H1 (cell line): ENCODE measurements at regions not wholly inside any gene's neighbourhood (a gene's known extent, or its start where the extent isn't known, plus 50 kb on each side); places are given as distances from the start of the nearest gene placed in this dataset.

Experiments used
- CTCF ChIA-PET: fragments of 300-600 bp; sonication (Branson Sonifier 250); formaldehyde crosslinking; loops from one replicate; lab custom pipeline; 2021; ENCODE audit not compliant: partially characterized antibody; lab: Charles Lee
- POLR2A ChIA-PET: fragments of 300-600 bp; sonication (Branson Sonifier 250); formaldehyde crosslinking; loops from one replicate; lab custom pipeline; 2021; ENCODE audit warnings: inconsistent platforms; ENCODE audit not compliant: partially characterized antibody; lab: Charles Lee
- DNase-seq, 2 experiments: peaks; one replicate each; pipeline versions ENCODE4 v3.0.0 to v3.0.0-alpha.2; 2010 to 2022; ENCODE audit warnings: low spot score in 2 of 2, low read depth in 1 of 2, mixed read lengths in 1 of 2
- FAIRE-seq: peaks from 2 replicates; lab custom pipeline; 2011; peaks lifted over from hg19 to GRCh38; lab: Jason Lieb, UNC
- H2AFZ ChIP-seq: 2 replicates; pipeline ENCODE4 v1.8.1; 2012; ENCODE audit warnings: low read length, inconsistent platforms
- H2AK5ac ChIP-seq: 2 replicates; pipeline ENCODE4 v1.6.1; 2013; ENCODE audit warnings: low read depth, low read length
- H2BK120ac ChIP-seq: replicated peaks from 2 replicates; pipeline ENCODE3; 2013; ENCODE audit warnings: low read depth, low read length, inconsistent platforms
- H2BK12ac ChIP-seq: 2 replicates; pipeline ENCODE4 v1.6.1; 2013; ENCODE audit warnings: low read depth, low read length
- H2BK15ac ChIP-seq: 2 replicates; pipeline ENCODE4 v1.6.1; 2013; ENCODE audit warnings: low read length
- H2BK20ac ChIP-seq: 2 replicates; pipeline ENCODE4 v1.6.1; 2013; ENCODE audit warnings: low read length
- H2BK5ac ChIP-seq: 2 replicates; pipeline ENCODE4 v1.6.1; 2013; ENCODE audit warnings: low read depth, low read length
- H3K14ac ChIP-seq: 2 replicates; pipeline ENCODE4 v1.6.1; 2013; ENCODE audit warnings: inconsistent platforms; ENCODE audit not compliant: insufficient read length
- H3K18ac ChIP-seq: 2 replicates; pipeline ENCODE4 v1.6.1; 2013; ENCODE audit warnings: low read length; ENCODE audit errors: extremely low read depth
- H3K23ac ChIP-seq: 2 replicates; pipeline ENCODE4 v1.6.1; 2013; ENCODE audit warnings: inconsistent platforms; ENCODE audit not compliant: insufficient read length
- H3K23me2 ChIP-seq: 2 replicates; pipeline ENCODE4 v1.6.1; 2013; ENCODE audit warnings: low read depth, low read length
- H3K27ac ChIP-seq: 2 replicates; pipeline ENCODE4 v1.6.1; 2011; ENCODE audit warnings: low read depth, low read length, inconsistent platforms
- H3K27me3 ChIP-seq, 4 experiments: replicated peaks in 1 of 4; 1 replicate in 1 of 4; 2 replicates in 3 of 4; pipeline versions ENCODE4 v1.6.1 to v1.8.1; 2011 to 2013; ENCODE audit warnings: low read length in 3 of 4, mild to moderate bottlenecking in 3 of 4, inconsistent platforms in 2 of 4, mixed read lengths in 2 of 4, moderate library complexity in 1 of 4; ENCODE audit not compliant: control insufficient read depth in 3 of 4, insufficient read depth in 3 of 4; ENCODE audit errors: extremely low read depth in 1 of 4
- H3K36me3 ChIP-seq, 4 experiments: 2 replicates each; pipeline versions ENCODE4 v1.6.1 to v1.8.1; 2011 to 2013; ENCODE audit warnings: mild to moderate bottlenecking in 4 of 4, low read length in 3 of 4, moderate library complexity in 2 of 4, control low read depth in 1 of 4, inconsistent platforms in 1 of 4; ENCODE audit not compliant: insufficient read depth in 4 of 4, control insufficient read depth in 2 of 4
- H3K4ac ChIP-seq: replicated peaks from 2 replicates; pipeline ENCODE3; 2013; ENCODE audit warnings: low read length, low read depth, mixed read lengths, inconsistent platforms; ENCODE audit not compliant: insufficient read length
- H3K4me1 ChIP-seq, 4 experiments: replicated peaks in 1 of 4; 1 replicate in 1 of 4; 2 replicates in 3 of 4; pipeline versions ENCODE4 v1.6.1 to v1.8.1; 2011 to 2013; ENCODE audit warnings: low read length in 3 of 4, inconsistent platforms in 2 of 4, mixed read lengths in 1 of 4; ENCODE audit not compliant: insufficient read depth in 4 of 4, control insufficient read depth in 3 of 4
- H3K4me2 ChIP-seq, 2 experiments: 2 replicates each; pipeline versions ENCODE4 v1.6.1 to v1.8.1; 2011 to 2013; ENCODE audit warnings: low read depth in 2 of 2, low read length in 2 of 2, control low read depth in 1 of 2, inconsistent platforms in 1 of 2, mild to moderate bottlenecking in 1 of 2; ENCODE audit not compliant: insufficient read depth in 1 of 2
- H3K4me3 ChIP-seq, 4 experiments: fragments of 200-600, 300-600 bp in 1 of 4; sonication (generic), shearing (Covaris generic), sonication (Bioruptor Twin) in 1 of 4; 2 replicates each; pipeline versions ENCODE4 v1.5.1 to v1.8.1; 2011 to 2016; ENCODE audit warnings: low read length in 4 of 4, low read depth in 3 of 4, control low read depth in 2 of 4, inconsistent platforms in 2 of 4, mild to moderate bottlenecking in 2 of 4, mixed read lengths in 1 of 4, moderate library complexity in 1 of 4; ENCODE audit not compliant: insufficient read depth in 2 of 4; ENCODE audit errors: extremely low read depth in 1 of 4
- H3K56ac ChIP-seq: replicated peaks from 2 replicates; pipeline ENCODE3; 2013; ENCODE audit warnings: low read depth, mild to moderate bottlenecking, mixed read lengths, low read length, inconsistent platforms; ENCODE audit not compliant: insufficient read length
- H3K79me1 ChIP-seq: 2 replicates; pipeline ENCODE4 v1.6.1; 2013; ENCODE audit warnings: low read depth, low read length, control low read depth
- H3K79me2 ChIP-seq, 2 experiments: 2 replicates each; pipeline versions ENCODE4 v1.6.1 to v1.8.1; 2012 to 2013; ENCODE audit warnings: low read length in 2 of 2, mild to moderate bottlenecking in 2 of 2, inconsistent platforms in 1 of 2; ENCODE audit not compliant: insufficient read depth in 2 of 2, control insufficient read depth in 1 of 2
- H3K9ac ChIP-seq, 4 experiments: replicated peaks in 1 of 4; 1 replicate in 1 of 4; 2 replicates in 3 of 4; pipeline versions ENCODE4 v1.6.1 to v1.8.1; 2011 to 2013; ENCODE audit warnings: low read depth in 3 of 4, low read length in 3 of 4, control low read depth in 2 of 4, mild to moderate bottlenecking in 2 of 4, moderate library complexity in 2 of 4, inconsistent platforms in 1 of 4; ENCODE audit errors: extremely low read depth in 1 of 4
- H3K9me3 ChIP-seq, 2 experiments: 2 replicates each; pipeline versions ENCODE4 v1.6.1 to v1.8.1; 2012 to 2013; ENCODE audit warnings: mild to moderate bottlenecking in 2 of 2, moderate library complexity in 2 of 2, control low read depth in 1 of 2, inconsistent platforms in 1 of 2, low read depth in 1 of 2, low read length in 1 of 2, mixed read lengths in 1 of 2; ENCODE audit not compliant: insufficient read depth in 2 of 2
- H4K20me1 ChIP-seq, 2 experiments: replicated peaks in 1 of 2; 2 replicates each; pipeline versions ENCODE3 to v1.8.1; 2011 to 2013; ENCODE audit warnings: inconsistent platforms in 2 of 2, low read length in 2 of 2, mild to moderate bottlenecking in 1 of 2; ENCODE audit not compliant: insufficient read depth in 2 of 2, control insufficient read depth in 1 of 2
- H4K5ac ChIP-seq: 2 replicates; pipeline ENCODE4 v1.6.1; 2013; ENCODE audit warnings: low read length, low read depth, mixed read lengths, inconsistent platforms; ENCODE audit not compliant: insufficient read length
- H4K8ac ChIP-seq: 2 replicates; pipeline ENCODE4 v1.8.0; 2013; ENCODE audit warnings: mild to moderate bottlenecking, moderate library complexity, low read length, inconsistent platforms; ENCODE audit not compliant: insufficient read depth; ENCODE audit errors: extremely low read depth
- H4K91ac ChIP-seq: replicated peaks from 2 replicates; pipeline ENCODE3; 2013; ENCODE audit warnings: low read length, mixed read lengths, inconsistent platforms; ENCODE audit not compliant: insufficient read length
- CHD1 ChIP-seq: IDR thresholded peaks from 2 replicates; pipeline ENCODE4 v1.6.1; 2012; ENCODE audit warnings: low read depth, low read length, improper control_type of control experiment
- YY1 ChIP-seq: IDR thresholded peaks from 2 replicates; pipeline ENCODE4 v1.6.1; 2011; ENCODE audit warnings: low read depth, mild to moderate bottlenecking, low read length
- WGBS, 2 experiments: shearing (Covaris generic) in 1 of 2; methylation state at CpG; one replicate each; pipeline versions ENCODE4 v1.1.6 to v1.1.7; 2013 to 2015; ENCODE audit warnings: low lambda C conversion rate in 2 of 2, mixed read lengths in 2 of 2, inconsistent platforms in 1 of 2, low coverage in 1 of 2, missing lambda C conversion rate in 1 of 2; ENCODE audit not compliant: insufficient replicate concordance in 2 of 2, insufficient coverage in 1 of 2, insufficient read length in 1 of 2; ENCODE audit errors: extremely low coverage in 1 of 2, missing lambda C conversion rate in 1 of 2; 5-methylcytosine and 5-hydroxymethylcytosine counted together
- TF ChIP-seq, protein P1 (sequence below): IDR thresholded peaks from 2 replicates; pipeline ENCODE4 v1.6.1; 2012; ENCODE audit warnings: inconsistent platforms

DNA sequence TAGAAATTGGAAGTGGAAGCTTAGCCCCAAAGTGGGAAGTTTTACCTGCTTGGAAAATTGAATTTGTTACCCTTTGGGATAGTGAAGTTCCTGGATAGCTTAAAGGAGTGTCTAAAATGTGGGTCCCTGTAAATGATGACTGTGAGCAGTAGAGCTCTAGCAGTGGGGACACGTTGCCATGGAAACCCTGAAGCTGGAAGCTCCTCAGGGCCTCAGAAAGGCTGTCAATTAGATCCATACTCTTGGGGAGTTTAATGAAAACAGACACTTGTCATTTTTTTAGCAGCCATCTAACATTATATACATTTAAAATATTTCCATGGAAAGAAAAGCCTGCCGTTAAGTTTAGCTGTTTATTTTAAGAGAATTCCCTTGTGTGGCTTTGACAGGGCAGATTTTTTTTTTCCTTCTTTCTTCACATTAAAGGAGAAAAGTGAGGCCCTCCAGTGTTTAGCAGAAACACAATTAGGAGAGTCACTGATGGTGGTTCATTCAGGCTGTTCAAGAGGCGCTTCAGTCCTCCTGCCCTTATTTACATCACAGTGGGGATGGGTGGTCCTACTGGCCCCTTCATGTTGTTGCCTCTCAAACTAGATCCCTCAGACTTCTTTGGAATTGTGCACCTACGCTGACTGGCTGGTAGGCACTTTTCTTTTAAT is 518.4 kb downstream of the CCSER2 start:
- POLR2A ChIA-PET: no interaction called here
- Histone ChIP-seq H3K14ac (no peak overlapping the region), H3K23me2 (no peaks in the 10 kb centered on the region), H3K23ac (no peak overlapping the region), H4K20me1 (no peaks in the 10 kb centered on the region)
- 89% methylated on average over 4 of the region's 4 CpGs; no CpG with 5 or more reads in 1 of the 2 experiments for WGBS, 2 experiments
- no peak for DNase-seq
- TF ChIP-seq, protein P1, sequence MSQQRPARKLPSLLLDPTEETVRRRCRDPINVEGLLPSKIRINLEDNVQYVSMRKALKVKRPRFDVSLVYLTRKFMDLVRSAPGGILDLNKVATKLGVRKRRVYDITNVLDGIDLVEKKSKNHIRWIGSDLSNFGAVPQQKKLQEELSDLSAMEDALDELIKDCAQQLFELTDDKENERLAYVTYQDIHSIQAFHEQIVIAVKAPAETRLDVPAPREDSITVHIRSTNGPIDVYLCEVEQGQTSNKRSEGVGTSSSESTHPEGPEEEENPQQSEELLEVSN: no peak
- no peak for TF ChIP-seq CHD1
- TF ChIP-seq YY1: no peak
- TF ChIP-seq, all 59 proteins: peak for 0
- no peak overlapping the region for H4K91ac ChIP-seq
- H3K79me2 ChIP-seq: no peaks in the 10 kb centered on the region
- no peaks in the 10 kb centered on the region for H3K79me1 ChIP-seq
- H2BK5ac ChIP-seq: no peak overlapping the region
- H4K8ac ChIP-seq: no peak overlapping the region
- no peak overlapping the region for H2AFZ ChIP-seq
- no peak overlapping the region for H2BK15ac ChIP-seq
- peaks cover 0 to 2% (median 0%) of the 10 kb centered on the region in 4 experiments; a peak in 1 of 7 replicates for H3K4me1 ChIP-seq
- H2BK120ac ChIP-seq: no peak overlapping the region
- H3K9ac ChIP-seq: no peak overlapping the region
- H2BK20ac ChIP-seq: no peak overlapping the region
- no peaks in the 10 kb centered on the region for H3K9me3 ChIP-seq
- no peak overlapping the region for H3K27ac ChIP-seq
- H3K4me3 ChIP-seq: no peak overlapping the region
- H3K4me2 ChIP-seq: no peak overlapping the region
- no peak overlapping the region for H3K4ac ChIP-seq
- no peak overlapping the region for H2BK12ac ChIP-seq
- CTCF ChIA-PET: interaction anchor here (0.6 to 1.7 kb wide), 7 partner anchors 10 to 574 kb away, joined by 3 to 12 read pairs (median 3); no protein-coding TSS in a partner anchor
- no peak overlapping the region for H3K18ac ChIP-seq
- H3K36me3 ChIP-seq: no peaks in the 10 kb centered on the region
- no peaks in the 10 kb centered on the region for H3K27me3 ChIP-seq
- no peak for FAIRE-seq
- no peak overlapping the region for H4K5ac ChIP-seq
- no peak overlapping the region for H3K56ac ChIP-seq
- no peak overlapping the region for H2AK5ac ChIP-seq
